Fibroblast of upper back skin (primary cell): ENCODE measurements at regions not wholly inside any gene's neighbourhood (a gene's known extent, or its start where the extent isn't known, plus 50 kb on each side); places are given as distances from the start of the nearest gene placed in this dataset.

Source experiments
- DNase-seq: peaks from one replicate; pipeline ENCODE4 v3.0.0-alpha.2; 2013

- no peak for DNase-seq
These were observed 106.9 kb upstream of the BET1 start for GRCh38 chr7:94111009-94111408.

GRCh38 chr7:94115316-94115715, 111.2 kb upstream of the BET1 start:
- peak; percentile 8 for DNase-seq

GRCh38 chr7:94123136-94123535, 119.0 kb upstream of the BET1 start:
- no peak for DNase-seq

GRCh38 chr7:94127026-94127425, 122.9 kb upstream of the BET1 start:
- DNase-seq, result peak; percentile 64

- no peak for DNase-seq
These were observed 123.9 kb upstream of the BET1 start for GRCh38 chr7:94128072-94128471.

GRCh38 chr7:94129443-94130140, 125.4 kb upstream of the BET1 start:
- peak; percentile 89 for DNase-seq

- DNase-seq, result no peak
These were observed 126.6 kb upstream of the BET1 start for GRCh38 chr7:94130716-94131115.

- DNase-seq, result peak; percentile 48
These were observed 129.3 kb upstream of the BET1 start for GRCh38 chr7:94133460-94133859.

- DNase-seq, result no peak
These were observed 131.0 kb upstream of the BET1 start for GRCh38 chr7:94135180-94135579.

GRCh38 chr7:94142281-94142680, 138.1 kb upstream of the BET1 start:
- DNase-seq, result no peak

GRCh38 chr7:94145602-94146001, 141.4 kb upstream of the BET1 start:
- peak; percentile 19 for DNase-seq

- no peak for DNase-seq
These were observed 142.3 kb upstream of the BET1 start for GRCh38 chr7:94146408-94146807.

- no peak for DNase-seq
These were observed 145.8 kb upstream of the BET1 start for GRCh38 chr7:94149789-94150545.

GRCh38 chr7:94154182-94154581, 150.0 kb upstream of the BET1 start:
- no peak for DNase-seq

- peak; percentile 6 for DNase-seq
These were observed 150.7 kb upstream of the BET1 start for GRCh38 chr7:94154858-94155257.

GRCh38 chr7:94157659-94158306, 153.6 kb upstream of the BET1 start:
- peak; percentile 60 for DNase-seq

- no peak for DNase-seq
These were observed 156.7 kb upstream of the BET1 start for GRCh38 chr7:94160719-94161435.

- DNase-seq, result peak; percentile 32
These were observed 157.3 kb upstream of the BET1 start for GRCh38 chr7:94161476-94161875.

GRCh38 chr7:94169682-94170081, 165.5 kb upstream of the BET1 start:
- DNase-seq, result no peak

- no peak for DNase-seq
These were observed 166.7 kb upstream of the BET1 start for GRCh38 chr7:94170836-94171235.

- no peak for DNase-seq
These were observed 169.3 kb upstream of the BET1 start for GRCh38 chr7:94173436-94173835.

- DNase-seq, result no peak
These were observed 170.2 kb upstream of the BET1 start for GRCh38 chr7:94174375-94174774.

GRCh38 chr7:94174956-94175355, 170.8 kb upstream of the BET1 start:
- no peak for DNase-seq
